ENCODE measurements at regions not wholly inside any gene's neighbourhood (a gene's known extent, or its start where the extent isn't known, plus 50 kb on each side); places are given as distances from the start of the nearest gene placed in this dataset.

DNA sequence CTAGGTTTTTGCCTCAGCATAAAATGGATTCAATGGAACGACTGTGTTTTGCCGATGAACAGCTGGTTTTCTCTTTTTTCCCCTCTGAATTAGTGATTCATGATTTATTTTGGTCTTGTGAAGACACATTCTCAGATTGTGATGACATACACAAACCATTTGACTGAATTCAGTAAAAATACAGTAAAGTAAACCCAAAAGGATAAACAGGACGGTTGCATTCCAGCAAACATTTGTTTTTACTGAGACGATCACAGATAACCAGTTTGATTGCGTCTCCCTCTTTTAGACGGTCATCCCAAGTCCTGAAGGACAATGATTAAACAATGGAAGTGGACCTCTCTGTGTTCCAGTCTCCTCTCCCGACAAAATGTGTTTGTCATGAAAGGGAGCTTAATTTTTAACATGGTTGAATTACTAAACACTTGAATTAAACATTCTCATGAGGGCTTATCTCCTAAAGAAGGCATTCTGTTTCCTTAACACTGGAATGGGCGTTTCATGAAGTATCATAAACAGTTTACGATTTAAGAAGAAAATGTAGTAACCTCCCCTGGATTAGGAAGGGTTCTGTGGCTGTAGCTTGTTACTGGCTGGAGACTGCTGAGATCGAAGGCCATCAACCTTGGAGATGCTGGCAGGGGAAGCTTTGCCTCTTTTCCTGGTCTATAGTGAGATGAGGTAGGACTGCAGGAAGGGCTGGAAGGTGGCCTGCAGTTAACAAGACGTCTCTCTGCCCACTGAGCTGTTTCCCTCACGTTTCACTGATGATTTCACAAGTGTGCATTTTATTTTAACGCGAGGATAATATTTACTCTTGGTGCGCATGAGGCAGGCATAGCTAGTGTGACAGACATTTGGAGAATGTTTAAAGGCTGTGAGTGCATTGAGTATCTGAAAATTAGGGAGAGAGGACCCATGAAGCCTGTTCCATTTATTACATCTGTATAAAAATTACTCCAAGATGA, 457.9 kb downstream of the FGF9 start:
- no peak for TF ChIP-seq POLR2A (IDR thresholded peaks at IDR 0.05; ENCODE audit: low read length)
- TF ChIP-seq GATA1 (IDR thresholded peaks at IDR 0.05; ENCODE audit: low read depth, low read length), result no peak
